ENCODE measurements at regions not wholly inside any gene's neighbourhood (a gene's known extent, or its start where the extent isn't known, plus 50 kb on each side); places are given as distances from the start of the nearest gene placed in this dataset.
"Not testable (repeated sequence)": the region's sequence is repeated elsewhere in the genome, so short reads cannot be mapped to it uniquely, and the experiment has no call there.

GRCh38 chr14:45650754-45651153 is 397.8 kb upstream of the MIS18BP1 start:
- Histone ChIP-seq H3K4me3 (ENCODE audit: low read depth, low read length) (no peak overlapping the region), H3K79me2 (no peaks in the 10 kb centered on the region), H3K9ac (no peak overlapping the region), H3K9me3 (ENCODE audit: control insufficient read depth, low read length) (no peaks in the 10 kb centered on the region), H3K4me1 (no peaks in the 10 kb centered on the region), H3K27me3 (ENCODE audit: control insufficient read depth, insufficient read depth, low read length) (no peaks in the 10 kb centered on the region), H2AFZ (no peak overlapping the region), H3K36me3 (ENCODE audit: control insufficient read depth, insufficient read depth, low read length) (no peaks in the 10 kb centered on the region), H3K27ac (no peak overlapping the region), H3K4me2 (ENCODE audit: low read length) (no peak overlapping the region)
- no peak for TF ChIP-seq CTCF (IDR thresholded peaks at IDR 0.05)

- no peak overlapping the region for H3K4me3 ChIP-seq (ENCODE audit: low read depth, low read length)
- no peak for TF ChIP-seq CTCF (IDR thresholded peaks at IDR 0.05)
- H3K36me3 ChIP-seq (ENCODE audit: control insufficient read depth, insufficient read depth, low read length), result no peaks in the 10 kb centered on the region
- H3K4me1 ChIP-seq, result no peaks in the 10 kb centered on the region
- H3K79me2 ChIP-seq, result no peaks in the 10 kb centered on the region
- no peak overlapping the region for H3K9ac ChIP-seq
- H3K27me3 ChIP-seq (ENCODE audit: control insufficient read depth, insufficient read depth, low read length), result no peaks in the 10 kb centered on the region
- no peaks in the 10 kb centered on the region for H3K9me3 ChIP-seq (ENCODE audit: control insufficient read depth, low read length)
- no peak overlapping the region for H2AFZ ChIP-seq
- H3K4me2 ChIP-seq (ENCODE audit: low read length), result no peak overlapping the region
- H3K27ac ChIP-seq, result no peak overlapping the region
Observed at GRCh38 chr14:45649051-45649450, 396.0 kb upstream of the MIS18BP1 start.

GRCh38 chr14:45641541-45641940 is 388.5 kb upstream of the MIS18BP1 start:
- no peak overlapping the region for H3K9ac ChIP-seq
- H3K4me2 ChIP-seq (ENCODE audit: low read length), result no peak overlapping the region
- H3K36me3 ChIP-seq (ENCODE audit: control insufficient read depth, insufficient read depth, low read length), result no peaks in the 10 kb centered on the region
- no peaks in the 10 kb centered on the region for H3K9me3 ChIP-seq (ENCODE audit: control insufficient read depth, low read length)
- H3K27ac ChIP-seq, result no peak overlapping the region
- H3K79me2 ChIP-seq, result no peaks in the 10 kb centered on the region
- H3K27me3 ChIP-seq (ENCODE audit: control insufficient read depth, insufficient read depth, low read length), result no peaks in the 10 kb centered on the region
- H3K4me1 ChIP-seq, result no peaks in the 10 kb centered on the region
- H2AFZ ChIP-seq, result no peak overlapping the region
- H3K4me3 ChIP-seq (ENCODE audit: low read depth, low read length), result no peak overlapping the region
- TF ChIP-seq CTCF (IDR thresholded peaks at IDR 0.05), result no peak

- not testable (repeated sequence) for H3K79me2 ChIP-seq; H3K4me2 ChIP-seq (ENCODE audit: low read length); H3K27ac ChIP-seq; H2AFZ ChIP-seq; H3K27me3 ChIP-seq (ENCODE audit: control insufficient read depth, insufficient read depth, low read length); H3K36me3 ChIP-seq (ENCODE audit: control insufficient read depth, insufficient read depth, low read length); H3K9ac ChIP-seq; H3K4me1 ChIP-seq; H3K9me3 ChIP-seq (ENCODE audit: control insufficient read depth, low read length); H3K4me3 ChIP-seq (ENCODE audit: low read depth, low read length)
Observed at GRCh38 chr14:45634651-45635441, 381.8 kb upstream of the MIS18BP1 start.

GRCh38 chr14:45633220-45633984 is 380.4 kb upstream of the MIS18BP1 start:
- Histone ChIP-seq H3K4me2 (ENCODE audit: low read length) (no peak overlapping the region), H2AFZ (no peak overlapping the region), H3K4me1 (no peaks in the 10 kb centered on the region), H3K79me2 (no peaks in the 10 kb centered on the region), H3K4me3 (ENCODE audit: low read depth, low read length) (no peak overlapping the region), H3K9ac (no peak overlapping the region), H3K36me3 (ENCODE audit: control insufficient read depth, insufficient read depth, low read length) (no peaks in the 10 kb centered on the region), H3K27me3 (ENCODE audit: control insufficient read depth, insufficient read depth, low read length) (no peaks in the 10 kb centered on the region), H3K9me3 (ENCODE audit: control insufficient read depth, low read length) (no peaks in the 10 kb centered on the region), H3K27ac (no peak overlapping the region)
- TF ChIP-seq CTCF (IDR thresholded peaks at IDR 0.05), result no peak
